Peyer's patch (tissue), 4 donors: ENCODE measurements at regions not wholly inside any gene's neighbourhood (a gene's known extent, or its start where the extent isn't known, plus 50 kb on each side); places are given as distances from the start of the nearest gene placed in this dataset.
"Not testable (repeated sequence)": the region's sequence is repeated elsewhere in the genome, so short reads cannot be mapped to it uniquely, and the experiment has no call there.

Experiments used
- DNase-seq, 3 donors: peaks; one replicate each; pipeline ENCODE4 v3.0.0-alpha.2; 2017 to 2019
- H3K27ac ChIP-seq, 4 donors: fragments of 200-600 bp; sonication (generic); one replicate each; pipeline ENCODE4 v1.5.1; 2016 to 2019
- H3K27me3 ChIP-seq, 2 donors: fragments of 200-600 bp; sonication (generic); one replicate each; pipeline ENCODE4 v1.5.1; 2019
- H3K36me3 ChIP-seq, 3 donors: fragments of 200-600 bp; sonication (generic); one replicate each; pipeline ENCODE4 v1.5.1; 2016 to 2019
- H3K4me1 ChIP-seq, 4 donors: fragments of 200-600 bp; sonication (generic); one replicate each; pipeline ENCODE4 v1.5.1; 2016 to 2019
- H3K4me3 ChIP-seq, 4 donors: fragments of 200-600 bp; sonication (generic); 1 replicate in 3 of 4; 2 replicates in 1 of 4; pipeline ENCODE4 v1.5.1; 2016 to 2019; ENCODE audit warnings: mild to moderate bottlenecking in 1 of 4
- H3K9me3 ChIP-seq, 4 donors: fragments of 200-600 bp; sonication (generic); one replicate each; pipeline ENCODE4 v1.5.1; 2016 to 2019; ENCODE audit warnings: mild to moderate bottlenecking in 1 of 4
- CTCF ChIP-seq, 6 experiments: fragments of 450-650 bp in 4 of 6; fragments of 200-600 bp in 2 of 6; sonication (generic) in 1 of 6; IDR thresholded peaks; one replicate each; pipeline ENCODE4 v1.5.1; 2017 to 2019; ENCODE audit warnings: antibody characterized with exemption in 6 of 6, mild to moderate bottlenecking in 3 of 6, moderate library complexity in 1 of 6
- POLR2A ChIP-seq, 2 donors: fragments of 450-650 bp; IDR thresholded peaks; one replicate each; pipeline ENCODE4 v1.5.1; 2017; ENCODE audit warnings: antibody characterized with exemption in 2 of 2, mild to moderate bottlenecking in 2 of 2, moderate library complexity in 2 of 2

- H3K27me3 ChIP-seq: no peaks in the 10 kb centered on the region
- no peaks in the 10 kb centered on the region for H3K36me3 ChIP-seq
- DNase-seq: no peak
- H3K27ac ChIP-seq: no peak overlapping the region
- no peaks in the 10 kb centered on the region for H3K4me1 ChIP-seq
- no peaks in the 10 kb centered on the region for H3K9me3 ChIP-seq
- TF ChIP-seq CTCF (IDR thresholded peaks at IDR 0.05) (no peak), POLR2A (IDR thresholded peaks at IDR 0.05) (no peak)
- H3K4me3 ChIP-seq: no peak overlapping the region
These were observed 349.9 kb downstream of the FBXW7 start for GRCh38 chr4:152185786-152186550.

- no peak for DNase-seq
These were observed 354.7 kb downstream of the FBXW7 start for GRCh38 chr4:152181150-152181549.

GRCh38 chr4:152180369-152180768 is 355.5 kb downstream of the FBXW7 start:
- DNase-seq: no peak
- Histone ChIP-seq H3K27ac (no peak overlapping the region), H3K9me3 (no peaks in the 10 kb centered on the region), H3K4me1 (no peaks in the 10 kb centered on the region), H3K27me3 (no peaks in the 10 kb centered on the region), H3K36me3 (no peaks in the 10 kb centered on the region), H3K4me3 (no peak overlapping the region)
- TF ChIP-seq POLR2A (IDR thresholded peaks at IDR 0.05): no peak
- TF ChIP-seq CTCF (IDR thresholded peaks at IDR 0.05): no peak

More at GRCh38 chr4:152181150-152181549, 354.7 kb downstream of the FBXW7 start:
- Histone ChIP-seq H3K36me3 (no peaks in the 10 kb centered on the region), H3K9me3 (no peaks in the 10 kb centered on the region), H3K4me3 (no peak overlapping the region), H3K4me1 (no peaks in the 10 kb centered on the region), H3K27me3 (no peaks in the 10 kb centered on the region), H3K27ac (no peak overlapping the region)
- TF ChIP-seq POLR2A (IDR thresholded peaks at IDR 0.05): no peak
- no peak for TF ChIP-seq CTCF (IDR thresholded peaks at IDR 0.05)

- not testable (repeated sequence) for H3K9me3 ChIP-seq, H3K27ac ChIP-seq, DNase-seq, H3K27me3 ChIP-seq, H3K4me1 ChIP-seq, H3K4me3 ChIP-seq, H3K36me3 ChIP-seq
These were observed 358.4 kb downstream of the FBXW7 start for GRCh38 chr4:152177538-152177937.

- no peaks in the 10 kb centered on the region for H3K4me1 ChIP-seq
- H3K36me3 ChIP-seq: no peaks in the 10 kb centered on the region
- H3K27ac ChIP-seq: no peak overlapping the region
- no peak for DNase-seq
- TF ChIP-seq CTCF (IDR thresholded peaks at IDR 0.05): no peak
- no peak for TF ChIP-seq POLR2A (IDR thresholded peaks at IDR 0.05)
- no peaks in the 10 kb centered on the region for H3K9me3 ChIP-seq
- no peaks in the 10 kb centered on the region for H3K27me3 ChIP-seq
- no peak overlapping the region for H3K4me3 ChIP-seq
These were observed 359.2 kb downstream of the FBXW7 start for GRCh38 chr4:152176627-152177214.

- H3K9me3 ChIP-seq: no peaks in the 10 kb centered on the region
- no peak for DNase-seq
- H3K27me3 ChIP-seq: no peaks in the 10 kb centered on the region
- no peak overlapping the region for H3K4me3 ChIP-seq
- H3K4me1 ChIP-seq: no peaks in the 10 kb centered on the region
- H3K27ac ChIP-seq: no peak overlapping the region
- TF ChIP-seq CTCF (IDR thresholded peaks at IDR 0.05): no peak
- no peak for TF ChIP-seq POLR2A (IDR thresholded peaks at IDR 0.05)
- no peaks in the 10 kb centered on the region for H3K36me3 ChIP-seq
These were observed 360.3 kb downstream of the FBXW7 start for GRCh38 chr4:152175586-152175985.
